ENCODE measurements at regions not wholly inside any gene's neighbourhood (a gene's known extent, or its start where the extent isn't known, plus 50 kb on each side); places are given as distances from the start of the nearest gene placed in this dataset.
"Not testable (repeated sequence)": the region's sequence is repeated elsewhere in the genome, so short reads cannot be mapped to it uniquely, and the experiment has no call there.

- Histone ChIP-seq H3K9me3 (no peaks in the 10 kb centered on the region), H3K4me1 (no peaks in the 10 kb centered on the region), H3K36me3 (no peaks in the 10 kb centered on the region), H3K4me3 (no peak overlapping the region), H3K27ac (no peak overlapping the region), H3K27me3 (no peaks in the 10 kb centered on the region)
- intact Hi-C loops (cut with DNase I): no loop called here
- ATAC-seq (no peak), DNase-seq (no peak)
- no peak for TF ChIP-seq POLR2A (IDR thresholded peaks at IDR 0.05)
- TF ChIP-seq, protein P1, sequence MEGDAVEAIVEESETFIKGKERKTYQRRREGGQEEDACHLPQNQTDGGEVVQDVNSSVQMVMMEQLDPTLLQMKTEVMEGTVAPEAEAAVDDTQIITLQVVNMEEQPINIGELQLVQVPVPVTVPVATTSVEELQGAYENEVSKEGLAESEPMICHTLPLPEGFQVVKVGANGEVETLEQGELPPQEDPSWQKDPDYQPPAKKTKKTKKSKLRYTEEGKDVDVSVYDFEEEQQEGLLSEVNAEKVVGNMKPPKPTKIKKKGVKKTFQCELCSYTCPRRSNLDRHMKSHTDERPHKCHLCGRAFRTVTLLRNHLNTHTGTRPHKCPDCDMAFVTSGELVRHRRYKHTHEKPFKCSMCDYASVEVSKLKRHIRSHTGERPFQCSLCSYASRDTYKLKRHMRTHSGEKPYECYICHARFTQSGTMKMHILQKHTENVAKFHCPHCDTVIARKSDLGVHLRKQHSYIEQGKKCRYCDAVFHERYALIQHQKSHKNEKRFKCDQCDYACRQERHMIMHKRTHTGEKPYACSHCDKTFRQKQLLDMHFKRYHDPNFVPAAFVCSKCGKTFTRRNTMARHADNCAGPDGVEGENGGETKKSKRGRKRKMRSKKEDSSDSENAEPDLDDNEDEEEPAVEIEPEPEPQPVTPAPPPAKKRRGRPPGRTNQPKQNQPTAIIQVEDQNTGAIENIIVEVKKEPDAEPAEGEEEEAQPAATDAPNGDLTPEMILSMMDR (IDR thresholded peaks at IDR 0.05): no peak
- 47% methylated on average over 20 of the region's 21 CpGs for WGBS (ENCODE audit: insufficient coverage, low coverage, low lambda C conversion rate, missing lambda C conversion rate)
Observed at GRCh38 chr2:584863-585823, 92.1 kb downstream of the TMEM18 start.

GRCh38 chr2:583666-584065, 93.5 kb downstream of the TMEM18 start:
- intact Hi-C loops (cut with DNase I): no loop called here
- Histone ChIP-seq H3K9me3 (no peaks in the 10 kb centered on the region), H3K36me3 (no peaks in the 10 kb centered on the region), H3K27me3 (no peaks in the 10 kb centered on the region), H3K4me1 (no peaks in the 10 kb centered on the region), H3K4me3 (no peak overlapping the region), H3K27ac (no peak overlapping the region)
- no peak for ATAC-seq
- no peak for DNase-seq
- no peak for TF ChIP-seq POLR2A (IDR thresholded peaks at IDR 0.05)
- TF ChIP-seq, protein P1 (IDR thresholded peaks at IDR 0.05): no peak
- 71% methylated on average over 11 of the region's 13 CpGs for WGBS (ENCODE audit: insufficient coverage, low coverage, low lambda C conversion rate, missing lambda C conversion rate)

DNA sequence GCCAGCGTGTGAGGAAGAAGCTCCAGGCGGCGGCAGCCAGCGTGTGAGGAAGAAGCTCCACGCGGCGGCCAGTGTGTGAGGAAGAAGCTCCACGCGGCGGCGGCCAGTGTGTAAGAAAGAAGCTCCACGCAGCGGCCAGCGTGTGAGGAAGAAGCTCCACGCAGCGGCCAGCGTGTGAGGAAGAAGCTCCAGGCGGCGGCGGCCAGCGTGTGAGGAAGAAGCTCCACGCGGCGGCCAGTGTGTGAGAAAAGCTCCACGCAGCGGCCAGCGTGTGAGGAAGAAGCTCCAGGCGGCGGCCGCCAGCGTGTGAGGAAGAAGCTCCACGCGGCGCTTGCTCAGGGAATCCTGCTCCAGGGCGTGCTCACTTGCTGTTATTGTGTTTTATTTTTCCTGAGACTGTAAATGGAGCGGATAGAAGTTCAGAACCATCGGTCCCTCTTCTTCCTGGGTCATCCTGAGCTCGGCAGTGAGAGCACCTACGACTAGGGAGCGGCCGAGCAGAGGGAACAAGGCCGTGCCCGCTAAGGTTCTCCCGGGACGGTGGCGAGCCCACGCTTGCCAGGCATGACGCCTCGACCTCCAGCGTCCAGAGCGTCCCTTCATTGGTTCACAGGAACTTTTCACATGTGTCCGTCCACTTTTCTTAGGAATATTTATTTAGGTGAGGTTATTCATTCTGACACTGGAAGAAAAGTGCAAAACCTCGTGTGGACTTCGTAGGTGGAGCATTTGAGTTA, 94.2 kb downstream of the TMEM18 start:
- Histone ChIP-seq H3K4me1 (no peaks in the 10 kb centered on the region), H3K27me3 (no peaks in the 10 kb centered on the region), H3K4me3 (no peak overlapping the region), H3K9me3 (no peaks in the 10 kb centered on the region), H3K36me3 (no peaks in the 10 kb centered on the region), H3K27ac (no peak overlapping the region)
- intact Hi-C loops (cut with DNase I): no loop called here
- WGBS (ENCODE audit: insufficient coverage, low coverage, low lambda C conversion rate, missing lambda C conversion rate): 81% methylated on average over 33 of the region's 54 CpGs
- DNase-seq (no peak), ATAC-seq (no peak)
- no peak for TF ChIP-seq POLR2A (IDR thresholded peaks at IDR 0.05)
- TF ChIP-seq, protein P1 (IDR thresholded peaks at IDR 0.05): no peak

DNA sequence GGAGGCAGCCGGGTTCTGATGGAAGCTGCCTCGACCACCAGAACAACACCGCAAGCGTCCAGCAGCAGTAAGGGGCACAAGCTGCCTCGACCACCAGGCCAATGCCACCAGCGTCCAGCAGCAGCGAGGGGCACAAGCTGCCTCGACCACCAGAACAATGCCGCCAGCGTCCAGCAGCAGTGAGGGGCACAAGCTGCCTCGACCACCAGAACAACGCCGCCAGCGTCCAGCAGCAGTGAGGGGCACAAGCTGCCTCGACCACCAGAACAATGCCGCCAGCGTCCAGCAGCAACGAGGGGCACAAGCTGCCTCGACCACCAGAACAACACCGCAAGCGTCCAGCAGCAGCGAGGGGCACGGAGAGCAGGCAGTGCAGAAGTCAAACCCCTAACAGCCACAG, 94.9 kb downstream of the TMEM18 start:
- H3K27ac ChIP-seq; H3K4me1 ChIP-seq; H3K4me3 ChIP-seq; H3K9me3 ChIP-seq; DNase-seq; H3K27me3 ChIP-seq; ATAC-seq; H3K36me3 ChIP-seq; intact Hi-C loops (cut with DNase I): not testable (repeated sequence)
- WGBS (ENCODE audit: insufficient coverage, low coverage, low lambda C conversion rate, missing lambda C conversion rate): 100% methylated on average over 1 of the region's 23 CpGs

- WGBS (ENCODE audit: insufficient coverage, low coverage, low lambda C conversion rate, missing lambda C conversion rate): 43% methylated on average over 8 of the region's 8 CpGs
- H3K27me3 ChIP-seq: no peaks in the 10 kb centered on the region
- no peaks in the 10 kb centered on the region for H3K36me3 ChIP-seq
- ATAC-seq (no peak), DNase-seq (peak in 1 of 3 donors; percentile 29)
- TF ChIP-seq POLR2A (IDR thresholded peaks at IDR 0.05): no peak
- TF ChIP-seq, protein P1 (IDR thresholded peaks at IDR 0.05): no peak
- no peaks in the 10 kb centered on the region for H3K4me1 ChIP-seq
- H3K27ac ChIP-seq: no peak overlapping the region
- H3K4me3 ChIP-seq: no peak overlapping the region
- intact Hi-C loops (cut with DNase I): no loop called here
- H3K9me3 ChIP-seq: no peaks in the 10 kb centered on the region
Observed at GRCh38 chr2:579961-580360, 97.2 kb downstream of the TMEM18 start.
